ENCODE measurements at regions not wholly inside any gene's neighbourhood (a gene's known extent, or its start where the extent isn't known, plus 50 kb on each side); places are given as distances from the start of the nearest gene placed in this dataset.

DNA sequence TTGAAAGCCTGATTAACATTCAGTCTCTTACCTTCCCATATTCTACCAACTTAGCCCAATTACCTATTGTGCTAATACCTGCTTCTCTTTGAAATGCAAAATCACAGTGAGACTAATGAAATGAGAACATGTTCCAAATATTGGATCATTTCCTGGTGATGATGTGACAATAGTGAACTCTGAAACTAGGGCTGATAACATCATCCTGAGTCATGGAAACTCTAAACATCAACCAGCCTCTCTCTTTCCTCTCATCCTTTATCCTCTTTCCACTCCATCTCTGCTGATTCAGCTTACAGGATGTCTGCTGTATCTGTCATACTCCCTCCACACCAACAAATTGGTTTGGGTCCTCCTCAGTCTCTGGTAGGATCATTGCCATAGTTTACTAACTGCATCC, 98.8 kb upstream of the NCKAP5 start:
- TF ChIP-seq TARDBP (IDR thresholded peaks at IDR 0.05; ENCODE audit: borderline replicate concordance), result no peak
- no peak for TF ChIP-seq EZH2 (IDR thresholded peaks at IDR 0.05; ENCODE audit: borderline replicate concordance, control insufficient read depth, low read depth, low read length)
- TF ChIP-seq, protein P1, sequence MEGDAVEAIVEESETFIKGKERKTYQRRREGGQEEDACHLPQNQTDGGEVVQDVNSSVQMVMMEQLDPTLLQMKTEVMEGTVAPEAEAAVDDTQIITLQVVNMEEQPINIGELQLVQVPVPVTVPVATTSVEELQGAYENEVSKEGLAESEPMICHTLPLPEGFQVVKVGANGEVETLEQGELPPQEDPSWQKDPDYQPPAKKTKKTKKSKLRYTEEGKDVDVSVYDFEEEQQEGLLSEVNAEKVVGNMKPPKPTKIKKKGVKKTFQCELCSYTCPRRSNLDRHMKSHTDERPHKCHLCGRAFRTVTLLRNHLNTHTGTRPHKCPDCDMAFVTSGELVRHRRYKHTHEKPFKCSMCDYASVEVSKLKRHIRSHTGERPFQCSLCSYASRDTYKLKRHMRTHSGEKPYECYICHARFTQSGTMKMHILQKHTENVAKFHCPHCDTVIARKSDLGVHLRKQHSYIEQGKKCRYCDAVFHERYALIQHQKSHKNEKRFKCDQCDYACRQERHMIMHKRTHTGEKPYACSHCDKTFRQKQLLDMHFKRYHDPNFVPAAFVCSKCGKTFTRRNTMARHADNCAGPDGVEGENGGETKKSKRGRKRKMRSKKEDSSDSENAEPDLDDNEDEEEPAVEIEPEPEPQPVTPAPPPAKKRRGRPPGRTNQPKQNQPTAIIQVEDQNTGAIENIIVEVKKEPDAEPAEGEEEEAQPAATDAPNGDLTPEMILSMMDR (IDR thresholded peaks at IDR 0.05 in 2 of 3, conservative IDR thresholded peaks at IDR 0.05 in 1 of 3; ENCODE audit: control insufficient read depth in 2 of 3, extremely low read depth in 1 of 3, insufficient read depth in 1 of 3, low read depth in 3 of 3, low read length in 3 of 3), result no peak
- no peak for TF ChIP-seq MEF2A (IDR thresholded peaks at IDR 0.05; ENCODE audit: insufficient read depth, low read depth, low read length)
- TF ChIP-seq, protein P2, sequence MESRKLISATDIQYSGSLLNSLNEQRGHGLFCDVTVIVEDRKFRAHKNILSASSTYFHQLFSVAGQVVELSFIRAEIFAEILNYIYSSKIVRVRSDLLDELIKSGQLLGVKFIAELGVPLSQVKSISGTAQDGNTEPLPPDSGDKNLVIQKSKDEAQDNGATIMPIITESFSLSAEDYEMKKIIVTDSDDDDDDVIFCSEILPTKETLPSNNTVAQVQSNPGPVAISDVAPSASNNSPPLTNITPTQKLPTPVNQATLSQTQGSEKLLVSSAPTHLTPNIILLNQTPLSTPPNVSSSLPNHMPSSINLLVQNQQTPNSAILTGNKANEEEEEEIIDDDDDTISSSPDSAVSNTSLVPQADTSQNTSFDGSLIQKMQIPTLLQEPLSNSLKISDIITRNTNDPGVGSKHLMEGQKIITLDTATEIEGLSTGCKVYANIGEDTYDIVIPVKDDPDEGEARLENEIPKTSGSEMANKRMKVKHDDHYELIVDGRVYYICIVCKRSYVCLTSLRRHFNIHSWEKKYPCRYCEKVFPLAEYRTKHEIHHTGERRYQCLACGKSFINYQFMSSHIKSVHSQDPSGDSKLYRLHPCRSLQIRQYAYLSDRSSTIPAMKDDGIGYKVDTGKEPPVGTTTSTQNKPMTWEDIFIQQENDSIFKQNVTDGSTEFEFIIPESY (IDR thresholded peaks at IDR 0.05), result no peak
- TF ChIP-seq JUND (IDR thresholded peaks at IDR 0.05; ENCODE audit: low read depth, low read length), result no peak
- no peak for TF ChIP-seq ZNF24 (IDR thresholded peaks at IDR 0.05)
- no peak for TF ChIP-seq NFYA (IDR thresholded peaks at IDR 0.05; ENCODE audit: borderline replicate concordance, low read depth, low read length)
- no peak for TF ChIP-seq POLR2AphosphoS5 (IDR thresholded peaks at IDR 0.05; ENCODE audit: low read length)

Data from GM12878 (cell line).